Heart left ventricle (tissue), 13 donors: ENCODE measurements at regions not wholly inside any gene's neighbourhood (a gene's known extent, or its start where the extent isn't known, plus 50 kb on each side); places are given as distances from the start of the nearest gene placed in this dataset.

Experiments
- CTCF ChIP-seq, 12 donors: fragments of 200-600 bp; sonication (generic) in 4 of 12; IDR thresholded peaks; one replicate each; pipeline versions ENCODE4 v1.5.0 to v1.8.0; 2018 to 2022; ENCODE audit warnings: antibody characterized with exemption in 12 of 12, mild to moderate bottlenecking in 5 of 12
- POLR2A ChIP-seq, 2 donors: fragments of 450-650 bp; IDR thresholded peaks; one replicate each; pipeline ENCODE4 v1.6.1; 2017; ENCODE audit warnings: antibody characterized with exemption in 2 of 2, mild to moderate bottlenecking in 2 of 2, moderate library complexity in 2 of 2
- donor health status: ischemic (EF 13 %, LVEDD 7.1; RV severe dilation, severe dysfunction).
- donor health status: DM: no; HTN: yes; CAD: no.
- donor health status: DM: no; HTN: no; CAD: no.
- donor health status: ischemic (EF 25% LVEDD 6.9; RV normal size, moderate dysfunction).
- donor health status: ischemic (EF 25% LVEDD 5.7; RV mildly dilated, moderate dysfunction).
- donor health status: ischemic (EF 35%, LVEDD 5.7; RV mildly dilated, moderate dysfunction).
- donor health status: nonischemic (EF 11% LVEDD 7.7; RV severe dilation, severe dysfunction).
- donor health status: DM: yes; HTN: yes; CAD: no.
- donor health status: PGD.
- donor health status: ischemic (EF 29% LVEDD 5.4; RV normal size, mild dysfunction).
- donor health status: nonischemic (EF 23%, LVEDD 6.1; RV moderate dilation, normal function).

GRCh38 chr9:84408416-84408815 is 67.9 kb upstream of the SLC28A3 start:
- no peak for TF ChIP-seq CTCF (IDR thresholded peaks at IDR 0.05)
- no peak for TF ChIP-seq POLR2A (IDR thresholded peaks at IDR 0.05)
